SK-N-MC (cell line): ENCODE measurements at regions not wholly inside any gene's neighbourhood (a gene's known extent, or its start where the extent isn't known, plus 50 kb on each side); places are given as distances from the start of the nearest gene placed in this dataset.

Experiments used
- DNase-seq: peaks from one replicate; pipeline ENCODE4 v3.0.0-alpha.2; 2011; ENCODE audit warnings: low read depth, low spot score
- H3K27ac ChIP-seq: fragments of 200-600 bp; sonication (generic); 2 replicates; pipeline ENCODE4 v1.5.1; 2016; ENCODE audit warnings: mixed run types
- H3K36me3 ChIP-seq: fragments of 200-600 bp; sonication (generic); 2 replicates; pipeline ENCODE4 v1.6.1; 2017; ENCODE audit warnings: antibody characterized with exemption, low read length, mixed read lengths; ENCODE audit not compliant: insufficient read depth
- H3K4me3 ChIP-seq: fragments of 200-600 bp; sonication (generic); 2 replicates; pipeline ENCODE4 v1.5.1; 2016
- H3K9ac ChIP-seq: fragments of 200-600 bp; sonication (generic); 2 replicates; pipeline ENCODE4 v1.8.0; 2017; ENCODE audit warnings: mixed run types, mixed read lengths; ENCODE audit not compliant: insufficient read length
- H3K9me3 ChIP-seq: fragments of 200-600 bp; sonication (generic); 2 replicates; pipeline ENCODE4 v1.6.1; 2017; ENCODE audit warnings: low read depth, mild to moderate bottlenecking, antibody characterized with exemption, low read length, moderate library complexity, mixed read lengths
- EZH2 ChIP-seq: fragments of 200-600 bp; sonication (generic); IDR thresholded peaks from one replicate; pipeline ENCODE4 v1.6.1; 2017; ENCODE audit warnings: antibody characterized with exemption
- FOXP2 ChIP-seq: optimal IDR thresholded peaks from 2 replicates; pipeline ENCODE3; 2011; ENCODE audit warnings: mild to moderate bottlenecking, moderate library complexity; ENCODE audit not compliant: insufficient read depth; ENCODE audit errors: extremely low read length, control extremely low read depth
- POLR2AphosphoS5 ChIP-seq: IDR thresholded peaks from 2 replicates; pipeline ENCODE4 v1.6.1; 2012; ENCODE audit warnings: mild to moderate bottlenecking, low read depth, low read length, borderline replicate concordance

- H3K36me3 ChIP-seq: no peaks in the 10 kb centered on the region
Measured at GRCh38 chr14:43052897-43053296, 1446.2 kb downstream of the LRFN5 start.

GRCh38 chr14:43043850-43044249 is 1437.2 kb downstream of the LRFN5 start:
- H3K9me3 ChIP-seq: no peaks in the 10 kb centered on the region
- H3K27ac ChIP-seq: no peak overlapping the region
- H3K9ac ChIP-seq: no peak overlapping the region
- no peak overlapping the region for H3K4me3 ChIP-seq
- TF ChIP-seq EZH2 (no peak), FOXP2 (no peak), POLR2AphosphoS5 (no peak)
- no peaks in the 10 kb centered on the region for H3K36me3 ChIP-seq
- no peak for DNase-seq

More at GRCh38 chr14:43052897-43053296, 1446.2 kb downstream of the LRFN5 start:
- TF ChIP-seq POLR2AphosphoS5 (no peak), EZH2 (no peak)
- DNase-seq: no peak
- Histone ChIP-seq H3K9ac (no peak overlapping the region), H3K27ac (no peak overlapping the region), H3K9me3 (no peaks in the 10 kb centered on the region), H3K4me3 (no peak overlapping the region)

- H3K9ac ChIP-seq: no peak overlapping the region
- peak overlapping the region; percentile 78 for H3K27ac ChIP-seq
- H3K36me3 ChIP-seq: no peaks in the 10 kb centered on the region
- DNase-seq: no peak
- no peak for TF ChIP-seq FOXP2
- no peak for TF ChIP-seq EZH2
- TF ChIP-seq POLR2AphosphoS5: no peak
- H3K9me3 ChIP-seq: no peaks in the 10 kb centered on the region
- H3K4me3 ChIP-seq: peak overlapping the region; percentile 54
Measured at GRCh38 chr14:43042408-43042807, 1435.7 kb downstream of the LRFN5 start.

GRCh38 chr14:43041976-43042375 is 1435.3 kb downstream of the LRFN5 start:
- peak overlapping the region; percentile 54 for H3K4me3 ChIP-seq
- peak overlapping the region; percentile 78 for H3K27ac ChIP-seq

GRCh38 chr14:43041207-43041606 is 1434.5 kb downstream of the LRFN5 start:
- Histone ChIP-seq H3K9me3 (no peaks in the 10 kb centered on the region), H3K27ac (no peak overlapping the region), H3K9ac (no peak overlapping the region), H3K4me3 (no peak overlapping the region), H3K36me3 (no peaks in the 10 kb centered on the region)
- DNase-seq: no peak
- no peak for TF ChIP-seq EZH2

More at GRCh38 chr14:43041976-43042375, 1435.3 kb downstream of the LRFN5 start:
- Histone ChIP-seq H3K9me3 (no peaks in the 10 kb centered on the region), H3K9ac (no peak overlapping the region), H3K36me3 (no peaks in the 10 kb centered on the region)
- TF ChIP-seq POLR2AphosphoS5 (no peak), EZH2 (no peak), FOXP2 (no peak)
- no peak for DNase-seq

GRCh38 chr14:43039881-43040280 is 1433.2 kb downstream of the LRFN5 start:
- Histone ChIP-seq H3K4me3 (no peak overlapping the region), H3K36me3 (no peaks in the 10 kb centered on the region)
- no peak for TF ChIP-seq POLR2AphosphoS5
- TF ChIP-seq EZH2: no peak
- TF ChIP-seq FOXP2: no peak

GRCh38 chr14:43031598-43031997 is 1424.9 kb downstream of the LRFN5 start:
- DNase-seq: no peak
- H3K9ac ChIP-seq: no peak overlapping the region
- no peak overlapping the region for H3K4me3 ChIP-seq
- no peak overlapping the region for H3K27ac ChIP-seq
- TF ChIP-seq EZH2: no peak
- TF ChIP-seq POLR2AphosphoS5: no peak
- TF ChIP-seq FOXP2: no peak
- no peaks in the 10 kb centered on the region for H3K36me3 ChIP-seq
- H3K9me3 ChIP-seq: no peaks in the 10 kb centered on the region

More at GRCh38 chr14:43039881-43040280, 1433.2 kb downstream of the LRFN5 start:
- Histone ChIP-seq H3K9ac (no peak overlapping the region), H3K9me3 (no peaks in the 10 kb centered on the region), H3K27ac (peak overlapping the region; percentile 6; the same call in 1 of the 2 replicates)
- no peak for DNase-seq

GRCh38 chr14:43022094-43022800 is 1415.6 kb downstream of the LRFN5 start:
- TF ChIP-seq FOXP2: no peak
- TF ChIP-seq POLR2AphosphoS5: no peak
- TF ChIP-seq EZH2: no peak
- DNase-seq: no peak
- no peaks in the 10 kb centered on the region; the same call in 1 of the 2 replicates for H3K9me3 ChIP-seq
- no peaks in the 10 kb centered on the region for H3K36me3 ChIP-seq
- H3K27ac ChIP-seq: no peak overlapping the region
- no peak overlapping the region for H3K4me3 ChIP-seq
- no peak overlapping the region for H3K9ac ChIP-seq

- no peaks in the 10 kb centered on the region for H3K36me3 ChIP-seq
- no peak for DNase-seq
- no peaks in the 10 kb centered on the region; the same call in 1 of the 2 replicates for H3K9me3 ChIP-seq
- H3K4me3 ChIP-seq: no peak overlapping the region
- no peak for TF ChIP-seq POLR2AphosphoS5
- no peak for TF ChIP-seq EZH2
- TF ChIP-seq FOXP2: no peak
- no peak overlapping the region for H3K27ac ChIP-seq
- no peak overlapping the region for H3K9ac ChIP-seq
Measured at GRCh38 chr14:43019826-43020225, 1413.2 kb downstream of the LRFN5 start.
